HepG2 (cell line): ENCODE measurements at regions not wholly inside any gene's neighbourhood (a gene's known extent, or its start where the extent isn't known, plus 50 kb on each side); places are given as distances from the start of the nearest gene placed in this dataset.

ENCODE experiments used
- ATAC-seq: fragments of 200-7000 bp; cut with Tn5 transposase; 3 replicates; pipeline ENCODE4 v1.9.1; 2020; ENCODE audit warnings: mild to moderate bottlenecking, moderate library complexity
- BruUV-seq: library from RNA; stranded (reverse); fragments of 400-500 nt; replicated peaks from 2 replicates; lab custom pipeline; 2021; lab: Mats Ljungman, UMichigan
- CTCF ChIA-PET: fragments of 300-600 bp; formaldehyde crosslinking; extraction: SDS; loops from one replicate; lab custom pipeline; 2021; ENCODE audit warnings: low total read pairs, inconsistent platforms, low intra/inter-chr PET ratio; lab: Yijun Ruan, JAX
- POLR2A ChIA-PET: fragments of 350-600 bp; sonication (Branson Sonifier 250); formaldehyde crosslinking; loops from one replicate; lab custom pipeline; 2020; ENCODE audit warnings: antibody characterized with exemption, inconsistent platforms; lab: Yijun Ruan, JAX
- DNase-seq: peaks from one replicate; pipeline ENCODE4 v3.0.0-alpha.2; 2015; ENCODE audit warnings: low spot score
- FAIRE-seq: peaks from 3 replicates; lab custom pipeline; 2011; peaks lifted over from hg19 to GRCh38; lab: Jason Lieb, UNC
- H2AFZ ChIP-seq: one replicate; pipeline ENCODE4 v1.6.1; 2011; ENCODE audit warnings: low read length, inconsistent platforms
- H3K27ac ChIP-seq: fragments of 300-600 bp; 3 replicates; pipeline ENCODE4 v1.8.0; 2011; ENCODE audit warnings: mixed run types, mild to moderate bottlenecking, mixed read lengths, low read length, inconsistent platforms; ENCODE audit not compliant: insufficient read depth; ENCODE audit errors: extremely low read length
- H3K27me3 ChIP-seq, 2 experiments: fragments of 200-600 bp in 1 of 2; 2 replicates in 1 of 2; 3 replicates in 1 of 2; pipeline versions ENCODE4 v1.6.0 to v1.8.0; 2011; ENCODE audit warnings: low read length in 2 of 2, mild to moderate bottlenecking in 2 of 2, moderate library complexity in 2 of 2, inconsistent platforms in 1 of 2; ENCODE audit not compliant: insufficient read depth in 2 of 2, control insufficient read depth in 1 of 2
- H3K36me3 ChIP-seq, 2 experiments: fragments of 200-600 bp in 1 of 2; replicated peaks in 1 of 2; 2 replicates in 1 of 2; 3 replicates in 1 of 2; pipeline versions ENCODE4 v1.5.1 to v1.8.0; 2011; ENCODE audit warnings: low read length in 2 of 2, inconsistent platforms in 1 of 2; ENCODE audit not compliant: insufficient read depth in 2 of 2, control insufficient read depth in 1 of 2
- H3K4me1 ChIP-seq: 2 replicates; pipeline ENCODE4 v1.5.1; 2012; ENCODE audit warnings: low read length, inconsistent platforms; ENCODE audit not compliant: insufficient read depth
- H3K4me2 ChIP-seq: 2 replicates; pipeline ENCODE4 v1.6.0; 2011; ENCODE audit warnings: low read depth, low read length, inconsistent platforms
- H3K4me3 ChIP-seq, 3 experiments: fragments of 200-600 bp in 1 of 3; sonication (generic), shearing (Covaris generic) in 1 of 3; replicated peaks in 1 of 3; 2 replicates each; pipeline ENCODE4 v1.5.1; 2011 to 2016; ENCODE audit warnings: low read length in 3 of 3, inconsistent platforms in 2 of 3, low read depth in 2 of 3, mild to moderate bottlenecking in 2 of 3, control low read depth in 1 of 3, mixed read lengths in 1 of 3; ENCODE audit not compliant: insufficient read depth in 1 of 3
- H3K79me2 ChIP-seq: one replicate; pipeline ENCODE4 v1.6.1; 2011; ENCODE audit warnings: low read length, inconsistent platforms; ENCODE audit not compliant: insufficient read depth
- H3K9ac ChIP-seq: 2 replicates; pipeline ENCODE4 v1.6.0; 2011; ENCODE audit warnings: mild to moderate bottlenecking, low read depth, low read length, inconsistent platforms; ENCODE audit not compliant: insufficient read depth
- H3K9me3 ChIP-seq: 2 replicates; pipeline ENCODE4 v1.5.1; 2012; ENCODE audit warnings: mild to moderate bottlenecking, low read length
- H4K20me1 ChIP-seq: 2 replicates; pipeline ENCODE4 v1.6.0; 2011; ENCODE audit warnings: inconsistent platforms, mild to moderate bottlenecking, low read length, moderate library complexity; ENCODE audit not compliant: insufficient read depth
- HMG20B ChIP-seq: conservative IDR thresholded peaks from 2 replicates; pipeline ENCODE4 v1.6.1; 2016; ENCODE audit warnings: missing genetic modification reagents, missing compliant biosample characterization
- HNF1B ChIP-seq: sonication (generic); formaldehyde crosslinking; IDR thresholded peaks from 2 replicates; pipeline ENCODE4 v1.5.1; 2020; ENCODE audit warnings: mild to moderate bottlenecking, moderate library complexity, missing genetic modification reagents
- NR1H2 ChIP-seq: sonication (generic); formaldehyde crosslinking; IDR thresholded peaks from 2 replicates; pipeline ENCODE4 v1.8.1; 2022; ENCODE audit warnings: low read depth, missing genetic modification reagents, borderline replicate concordance
- ZNF180 ChIP-seq: sonication (generic); formaldehyde crosslinking; IDR thresholded peaks from 2 replicates; pipeline ENCODE4 v1.4.0; 2020; ENCODE audit warnings: low read depth, missing genetic modification reagents, borderline replicate concordance
- ZNF513 ChIP-seq: sonication (generic); formaldehyde crosslinking; conservative IDR thresholded peaks from 2 replicates; pipeline ENCODE4 v1.5.0; 2020; ENCODE audit warnings: missing genetic modification reagents
- ZNF629 ChIP-seq: sonication (generic); formaldehyde crosslinking; conservative IDR thresholded peaks from 2 replicates; pipeline ENCODE4 v1.5.0; 2020; ENCODE audit warnings: missing genetic modification reagents
- WGBS: methylation state at CpG from one replicate; pipeline ENCODE4 v1.1.6; 2017; ENCODE audit warnings: low lambda C conversion rate; 5-methylcytosine and 5-hydroxymethylcytosine counted together
- in situ Hi-C: cut with HindIII; loops from 2 replicates; pipeline ENCODE4 v1.10.0; 2017; ENCODE audit warnings: low pct_unique_long_range_greater_than_20kb; ENCODE audit not compliant: extremely low pct_ligation_motif_present
- intact Hi-C: fragments of 100-400 bp; cut with micrococcal nuclease; formaldehyde crosslinking; loops from one replicate; pipeline ENCODE4 v1.10.0; 2022; ENCODE audit not compliant: unreplicated experiment

- TF ChIP-seq ZNF513 (CRISPR knock-in tag), result no peak
- TF ChIP-seq, all 625 proteins: peak for 0
Observed at GRCh38 chr14:27730204-27730603, 1036.4 kb upstream of the FOXG1 start (continued).

- no TSS peak for BruUV-seq
- CTCF ChIA-PET, result no interaction called here
- in situ Hi-C loops, result no loop called here
- H4K20me1 ChIP-seq, result no peaks in the 10 kb centered on the region
- H3K4me1 ChIP-seq, result no peaks in the 10 kb centered on the region
- TF ChIP-seq ZNF629 (CRISPR knock-in tag), result no peak
- TF ChIP-seq ZNF180 (CRISPR knock-in tag), result no peak
- TF ChIP-seq HMG20B, result no peak
- no peak for TF ChIP-seq NR1H2 (CRISPR knock-in tag)
- no peak for TF ChIP-seq HNF1B (CRISPR knock-in tag)
- ATAC-seq (no peak), FAIRE-seq (no peak), DNase-seq (no peak)
- H3K36me3 ChIP-seq, result no peaks in the 10 kb centered on the region
- H3K4me2 ChIP-seq, result no peak overlapping the region
- H3K4me3 ChIP-seq, result no peak overlapping the region
- peaks cover 90% of the 10 kb centered on the region for H3K9me3 ChIP-seq
- 0% methylated on average over 1 of the region's 1 CpG for WGBS
- intact Hi-C loops, result no loop called here
- POLR2A ChIA-PET, result no interaction called here
- no peaks in the 10 kb centered on the region for H3K27me3 ChIP-seq
- no peaks in the 10 kb centered on the region for H3K79me2 ChIP-seq
- no peak overlapping the region for H2AFZ ChIP-seq
- no peak overlapping the region for H3K27ac ChIP-seq
- no peak overlapping the region for H3K9ac ChIP-seq
Observed at GRCh38 chr14:27739657-27740156, 1026.9 kb upstream of the FOXG1 start.
